PFSK-1 (cell line): ENCODE measurements at regions not wholly inside any gene's neighbourhood (a gene's known extent, or its start where the extent isn't known, plus 50 kb on each side); places are given as distances from the start of the nearest gene placed in this dataset.

Experiments used
- REST ChIP-seq, 2 experiments: IDR thresholded peaks; 2 replicates each; pipeline versions ENCODE4 v1.6.1 to v1.8.0; 2011 to 2012; ENCODE audit warnings: low read depth in 2 of 2, low read length in 2 of 2, control low read depth in 1 of 2, inconsistent platforms in 1 of 2, mild to moderate bottlenecking in 1 of 2, moderate library complexity in 1 of 2; ENCODE audit not compliant: insufficient read depth in 1 of 2
- SIN3A ChIP-seq: IDR thresholded peaks from 2 replicates; pipeline ENCODE4 v1.6.1; 2012; ENCODE audit warnings: mild to moderate bottlenecking, low read length, moderate library complexity, borderline replicate concordance; ENCODE audit not compliant: insufficient read depth

- TF ChIP-seq SIN3A: no peak
- no peak for TF ChIP-seq REST (IDR thresholded peaks at IDR 0.05; ENCODE audit: insufficient read depth in 1 of 2, low read depth in 2 of 2, low read length in 2 of 2)
Measured at GRCh38 chr21:20026543-20026942, 971.7 kb upstream of the NCAM2 start.
